Astrocyte (in vitro differentiated cells and primary cell): ENCODE measurements at regions not wholly inside any gene's neighbourhood (a gene's known extent, or its start where the extent isn't known, plus 50 kb on each side); places are given as distances from the start of the nearest gene placed in this dataset.
A peak's percentile ranks its signal among the peaks of the same experiment; 100 is the strongest.

Experiments used
- DNase-seq: peaks from one replicate; pipeline ENCODE4 v3.0.0-alpha.2; 2010; ENCODE audit warnings: low read depth
- FAIRE-seq: peaks from 2 replicates; lab custom pipeline; 2011; peaks lifted over from hg19 to GRCh38; lab: Jason Lieb, UNC
- H2AFZ ChIP-seq: 2 replicates; pipeline ENCODE4 v1.6.0; 2012; ENCODE audit warnings: low read depth, low read length, inconsistent platforms
- H3K27ac ChIP-seq: 2 replicates; pipeline ENCODE4 v1.5.1; 2011; ENCODE audit warnings: low read depth, low read length, inconsistent platforms
- H3K27me3 ChIP-seq: 2 replicates; pipeline ENCODE4 v1.6.0; 2011; ENCODE audit warnings: low read length, inconsistent platforms; ENCODE audit not compliant: insufficient read depth
- H3K36me3 ChIP-seq: 2 replicates; pipeline ENCODE4 v1.5.1; 2011; ENCODE audit warnings: low read length, inconsistent platforms; ENCODE audit not compliant: insufficient read depth
- H3K4me1 ChIP-seq: 2 replicates; pipeline ENCODE4 v1.5.1; 2011; ENCODE audit warnings: low read length, inconsistent platforms; ENCODE audit not compliant: insufficient read depth
- H3K4me2 ChIP-seq: 2 replicates; pipeline ENCODE4 v1.6.0; 2012; ENCODE audit warnings: low read length, inconsistent platforms
- H3K4me3 ChIP-seq: 2 replicates; pipeline ENCODE4 v1.5.1; 2011; ENCODE audit warnings: low read depth, mild to moderate bottlenecking, low read length, inconsistent platforms; ENCODE audit not compliant: insufficient read depth
- H3K79me2 ChIP-seq: 2 replicates; pipeline ENCODE4 v1.6.0; 2012; ENCODE audit warnings: mild to moderate bottlenecking, low read length, inconsistent platforms; ENCODE audit not compliant: insufficient read depth
- H3K9ac ChIP-seq: 2 replicates; pipeline ENCODE4 v1.6.0; 2012; ENCODE audit warnings: mild to moderate bottlenecking, low read length, inconsistent platforms
- H3K9me3 ChIP-seq: 2 replicates; pipeline ENCODE4 v1.5.1; 2012; ENCODE audit warnings: low read depth, mild to moderate bottlenecking, low read length, inconsistent platforms; ENCODE audit not compliant: insufficient read depth
- H4K20me1 ChIP-seq: 2 replicates; pipeline ENCODE4 v1.6.0; 2012; ENCODE audit warnings: low read length, inconsistent platforms; ENCODE audit not compliant: insufficient read depth
- H3K27ac Mint-ChIP-seq: one replicate; pipeline ENCODE4 v1.8.0; 2021; ENCODE audit warnings: mild to moderate bottlenecking, mixed read lengths; ENCODE audit not compliant: unreplicated experiment
- H3K27me3 Mint-ChIP-seq: one replicate; pipeline ENCODE4 v1.8.0; 2021; ENCODE audit warnings: low read depth, mixed read lengths; ENCODE audit not compliant: unreplicated experiment
- H3K36me3 Mint-ChIP-seq: one replicate; pipeline ENCODE4 v1.8.0; 2021; ENCODE audit warnings: low read depth, mixed read lengths; ENCODE audit not compliant: unreplicated experiment
- H3K4me1 Mint-ChIP-seq: one replicate; pipeline ENCODE4 v1.8.0; 2021; ENCODE audit warnings: low read depth, mixed read lengths; ENCODE audit not compliant: unreplicated experiment
- H3K4me3 Mint-ChIP-seq: one replicate; pipeline ENCODE4 v1.8.0; 2021; ENCODE audit warnings: mild to moderate bottlenecking, moderate library complexity, mixed read lengths; ENCODE audit not compliant: unreplicated experiment
- H3K9me3 Mint-ChIP-seq: one replicate; pipeline ENCODE4 v1.8.0; 2021; ENCODE audit warnings: mild to moderate bottlenecking, mixed read lengths; ENCODE audit not compliant: unreplicated experiment
- CTCF ChIP-seq: IDR thresholded peaks from 2 replicates; pipeline ENCODE4 v1.5.1; 2011; ENCODE audit warnings: low read depth, mild to moderate bottlenecking, inconsistent platforms, low read length, moderate library complexity; ENCODE audit not compliant: insufficient read depth
- EZH2 ChIP-seq: IDR thresholded peaks from 2 replicates; pipeline ENCODE4 v1.6.1; 2012; ENCODE audit warnings: mild to moderate bottlenecking, low read length, inconsistent platforms; ENCODE audit not compliant: insufficient read depth

- Histone ChIP-seq H3K9ac (no peak overlapping the region), H4K20me1 (no peaks in the 10 kb centered on the region), H3K4me3 (no peak overlapping the region), H3K4me1 (peaks cover 9% of the 10 kb centered on the region), H2AFZ (no peak overlapping the region), H3K27me3 (no peaks in the 10 kb centered on the region), H3K27ac (no peak overlapping the region), H3K79me2 (no peaks in the 10 kb centered on the region), H3K9me3 (no peaks in the 10 kb centered on the region), H3K36me3 (no peaks in the 10 kb centered on the region), H3K4me2 (no peak overlapping the region)
- H3K4me3 Mint-ChIP-seq = no peak overlapping the region
- DNase-seq = no peak
- TF ChIP-seq CTCF (no peak), EZH2 (no peak)
- H3K27me3 Mint-ChIP-seq = no peaks in the 10 kb centered on the region
- H3K27ac Mint-ChIP-seq = peak overlapping the region; percentile 64
- no peak for FAIRE-seq
- peaks cover 46% of the 10 kb centered on the region for H3K4me1 Mint-ChIP-seq
- H3K9me3 Mint-ChIP-seq = no peaks in the 10 kb centered on the region
- no peaks in the 10 kb centered on the region for H3K36me3 Mint-ChIP-seq
Observed at GRCh38 chr21:29233611-29234540, 64.8 kb upstream of the BACH1 start.

- TF ChIP-seq CTCF (no peak), EZH2 (no peak)
- H3K4me2 ChIP-seq = no peak overlapping the region
- no peak overlapping the region for H3K9ac ChIP-seq
- H3K9me3 ChIP-seq = no peaks in the 10 kb centered on the region
- Mint-ChIP-seq H3K36me3 (no peaks in the 10 kb centered on the region), H3K27me3 (no peaks in the 10 kb centered on the region), H3K9me3 (no peaks in the 10 kb centered on the region), H3K27ac (no peak overlapping the region), H3K4me3 (no peak overlapping the region), H3K4me1 (peaks cover 42% of the 10 kb centered on the region)
- H3K79me2 ChIP-seq = no peaks in the 10 kb centered on the region
- H3K27me3 ChIP-seq = no peaks in the 10 kb centered on the region
- H3K36me3 ChIP-seq = no peaks in the 10 kb centered on the region
- DNase-seq = no peak
- peaks cover 9% of the 10 kb centered on the region for H3K4me1 ChIP-seq
- no peaks in the 10 kb centered on the region for H4K20me1 ChIP-seq
- no peak overlapping the region for H3K27ac ChIP-seq
- FAIRE-seq = no peak
- H3K4me3 ChIP-seq = no peak overlapping the region
- no peak overlapping the region for H2AFZ ChIP-seq
Observed at GRCh38 chr21:29235714-29236197, 63.0 kb upstream of the BACH1 start.

GRCh38 chr21:29236201-29236600 lies 62.5 kb upstream of the BACH1 start:
- no peak overlapping the region for H3K9ac ChIP-seq
- no peaks in the 10 kb centered on the region for H3K36me3 ChIP-seq
- no peaks in the 10 kb centered on the region for H3K27me3 ChIP-seq
- Mint-ChIP-seq H3K27me3 (no peaks in the 10 kb centered on the region), H3K9me3 (no peaks in the 10 kb centered on the region), H3K36me3 (no peaks in the 10 kb centered on the region), H3K27ac (no peak overlapping the region), H3K4me3 (no peak overlapping the region), H3K4me1 (peaks cover 37% of the 10 kb centered on the region)
- no peak for FAIRE-seq
- no peaks in the 10 kb centered on the region for H3K79me2 ChIP-seq
- H4K20me1 ChIP-seq = no peaks in the 10 kb centered on the region
- H3K9me3 ChIP-seq = no peaks in the 10 kb centered on the region
- TF ChIP-seq CTCF (no peak), EZH2 (no peak)
- no peak overlapping the region for H3K27ac ChIP-seq
- H3K4me2 ChIP-seq = no peak overlapping the region
- no peak overlapping the region for H3K4me3 ChIP-seq
- no peak overlapping the region for H2AFZ ChIP-seq
- peaks cover 9% of the 10 kb centered on the region for H3K4me1 ChIP-seq
- DNase-seq = no peak
